HL-60/S4 treated with phorbol 12-myristate 13-acetate at 8.2 ng/mL for 4 days and 3 days (cell line): ENCODE measurements at regions not wholly inside any gene's neighbourhood (a gene's known extent, or its start where the extent isn't known, plus 50 kb on each side); places are given as distances from the start of the nearest gene placed in this dataset.

Source experiments
- in situ Hi-C: fragments of 300-500 bp; cut with MboI; formaldehyde crosslinking; loops from 2 replicates; pipeline ENCODE4 v1.15.0; 2022; ENCODE audit warnings: low sequenced_read_pairs

- in situ Hi-C loops: no loop called here
Measured at GRCh38 chr5:2658881-2659470, 92.5 kb downstream of the IRX2 start.

DNA sequence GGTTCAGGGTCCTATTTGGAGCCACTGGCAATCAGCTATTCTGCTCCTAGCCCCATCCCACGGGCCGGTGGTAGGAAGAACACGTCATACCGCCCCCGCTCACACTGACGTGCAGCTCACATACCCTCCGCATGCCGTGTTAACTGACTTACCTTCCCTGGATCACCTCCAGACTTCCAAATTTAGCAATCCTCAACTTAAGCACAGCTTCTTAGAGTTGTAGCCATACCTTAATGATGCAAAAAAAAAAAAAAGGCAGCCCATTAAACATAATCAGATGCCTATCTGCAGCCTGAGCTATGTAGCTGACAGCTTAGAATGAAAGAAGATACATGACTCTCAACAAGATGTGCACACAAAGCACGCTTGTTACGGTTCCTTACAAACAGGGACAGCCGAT is 93.0 kb downstream of the IRX2 start:
- in situ Hi-C loops: no loop called here

- in situ Hi-C loops: no loop called here
Measured at GRCh38 chr5:2657151-2657550, 94.3 kb downstream of the IRX2 start.

GRCh38 chr5:2656206-2656605 is 95.3 kb downstream of the IRX2 start:
- in situ Hi-C loops: no loop called here

- in situ Hi-C loops: no loop called here
Measured at GRCh38 chr5:2653991-2654390, 97.5 kb downstream of the IRX2 start.

DNA sequence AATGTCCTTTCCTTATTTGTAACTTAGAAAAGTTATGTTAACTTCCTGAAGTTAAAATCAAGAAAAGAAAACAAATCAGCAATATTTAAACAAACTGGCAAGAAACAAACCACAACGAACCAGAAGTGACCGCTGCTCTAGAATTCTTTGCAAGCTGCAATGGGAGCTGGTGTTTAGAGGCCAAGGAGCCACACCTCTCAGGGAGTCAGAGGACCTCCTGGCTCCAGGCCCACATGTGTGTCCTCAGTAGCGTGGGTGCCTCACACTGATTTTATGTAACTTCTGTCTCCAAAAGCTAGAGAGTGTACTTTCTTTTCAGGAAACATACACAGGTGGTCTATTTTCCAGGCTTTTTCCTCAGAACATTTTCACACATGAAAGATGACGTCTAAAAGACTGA is 100.4 kb downstream of the IRX2 start:
- in situ Hi-C loops: no loop called here

DNA sequence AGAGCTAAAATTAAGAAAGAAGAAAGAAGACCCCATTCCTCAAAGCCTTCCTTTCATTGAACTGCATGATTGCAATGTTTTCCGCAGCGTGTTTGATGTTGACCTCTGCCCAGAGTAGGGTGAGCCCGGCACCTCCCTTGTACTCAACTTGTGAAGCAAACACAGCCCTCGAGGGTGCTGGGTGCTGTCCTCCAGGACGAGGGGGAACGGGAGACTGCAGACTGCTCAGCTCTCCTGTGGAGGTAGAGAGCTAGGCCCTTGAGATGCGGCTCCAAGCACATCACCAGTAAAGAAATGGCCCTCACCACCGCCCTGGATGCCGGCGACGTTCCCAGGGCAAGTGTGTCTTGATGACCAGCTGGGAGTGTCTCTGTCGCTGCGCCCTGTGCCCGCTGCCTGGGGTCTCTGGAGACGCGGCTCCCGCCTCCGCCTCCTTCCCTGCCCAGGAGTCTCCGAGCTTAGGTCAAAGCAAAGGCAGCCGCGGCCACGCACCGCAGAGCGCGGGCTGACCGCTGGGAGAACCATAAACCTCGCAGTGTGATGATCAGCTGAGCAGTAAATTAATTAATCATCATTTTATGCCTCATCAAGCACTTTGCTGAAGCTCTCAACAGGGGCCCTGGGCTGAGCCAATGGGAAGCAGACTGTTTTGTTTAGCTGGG is 108.7 kb downstream of the IRX2 start:
- in situ Hi-C loops: no loop called here

DNA sequence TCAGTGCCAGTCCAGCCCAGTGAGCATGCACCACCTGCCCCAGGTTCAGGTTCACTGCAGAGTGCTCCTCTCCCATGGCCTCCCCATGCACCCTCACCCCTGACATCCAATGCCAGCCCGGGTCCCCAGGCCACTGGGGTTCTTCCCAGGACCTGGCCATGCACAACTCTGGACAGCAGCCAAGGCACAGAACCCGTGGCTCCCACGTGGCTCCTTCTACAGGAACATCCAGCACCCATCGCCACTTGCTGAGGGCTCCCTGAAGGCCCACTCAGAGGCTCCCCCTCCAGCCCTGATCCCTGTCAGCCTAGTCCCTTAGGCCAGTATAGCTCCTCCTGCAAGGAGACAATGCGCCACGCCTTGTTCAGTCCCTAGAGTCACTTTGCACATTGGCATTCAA is 110.8 kb downstream of the IRX2 start:
- in situ Hi-C loops: no loop called here

DNA sequence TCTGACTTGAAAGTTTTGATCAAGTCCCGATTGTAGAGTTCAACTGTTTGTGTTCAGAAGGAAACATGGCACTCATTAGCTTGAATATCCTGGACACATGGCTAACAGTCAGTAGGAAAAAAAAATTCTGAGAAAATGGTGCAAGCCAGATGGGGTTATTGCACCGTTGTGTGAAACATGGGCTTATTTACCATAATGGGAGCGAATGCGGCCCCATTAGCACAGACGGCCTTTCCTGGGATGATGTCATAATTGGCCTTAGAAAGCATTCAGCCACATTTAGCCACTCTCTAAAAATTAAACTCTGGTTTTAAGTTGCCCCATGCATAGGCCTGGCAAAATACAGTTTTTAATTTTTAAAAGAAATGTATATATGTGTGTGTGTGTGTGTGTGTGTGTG is 112.1 kb downstream of the IRX2 start:
- in situ Hi-C loops: no loop called here

DNA sequence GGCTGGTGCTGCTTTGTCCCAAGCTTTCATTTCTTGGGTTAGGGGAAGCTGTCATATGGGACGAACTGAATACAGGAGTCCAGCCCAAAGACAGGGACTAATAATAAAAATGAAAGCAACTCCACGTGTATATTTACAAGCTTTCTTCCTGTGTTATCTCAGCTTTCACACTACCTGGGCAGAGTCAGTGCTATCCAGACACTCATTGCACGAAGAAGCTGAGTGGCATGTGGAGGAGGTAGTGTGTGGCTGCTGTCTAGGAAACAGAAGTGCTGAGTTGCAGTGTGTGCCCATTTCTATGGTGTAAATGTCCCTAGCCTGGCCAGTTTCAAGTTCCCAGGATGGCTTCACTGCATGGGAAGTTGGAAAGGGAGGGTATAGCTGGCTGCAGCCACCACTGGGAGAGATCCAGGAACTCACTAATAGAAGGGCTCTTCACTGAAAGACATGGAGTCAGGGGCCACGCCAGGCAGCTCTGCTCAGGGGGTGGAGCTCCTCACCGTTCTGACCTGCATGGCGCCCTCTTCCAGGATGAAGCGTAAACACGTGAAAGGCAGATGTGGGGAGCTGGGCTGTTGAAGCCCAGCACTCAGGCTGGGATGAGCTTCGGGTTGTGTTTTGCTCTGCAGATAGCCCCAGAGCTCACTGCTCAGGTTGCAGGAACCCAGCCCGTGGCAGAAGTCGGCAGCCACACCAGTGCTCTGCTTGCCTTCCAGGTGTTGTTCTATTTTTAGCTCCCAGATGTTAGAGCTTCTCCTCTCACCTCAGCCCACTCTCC is 116.9 kb downstream of the IRX2 start:
- in situ Hi-C loops: no loop called here

GRCh38 chr5:2633992-2634391 is 117.5 kb downstream of the IRX2 start:
- in situ Hi-C loops: no loop called here

DNA sequence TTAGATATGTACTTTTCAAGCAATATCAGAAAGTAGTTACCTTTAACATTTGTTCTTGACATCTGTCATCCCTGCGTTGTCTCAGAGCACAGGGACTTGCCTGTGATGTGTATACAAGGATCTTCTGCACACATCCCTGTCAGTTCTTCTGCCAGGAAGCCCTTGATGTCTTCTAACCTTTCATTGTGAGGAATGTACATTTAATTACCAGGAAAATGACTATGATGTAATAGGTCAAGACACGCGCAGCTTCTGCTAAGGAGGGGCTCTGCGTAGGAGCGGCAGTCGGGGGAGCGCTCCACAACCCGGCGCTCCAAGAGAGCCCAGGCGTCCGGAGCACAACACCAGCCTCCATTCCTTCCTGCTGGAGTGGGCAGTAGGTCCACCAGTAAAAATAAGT is 119.7 kb downstream of the IRX2 start:
- in situ Hi-C loops: no loop called here

- in situ Hi-C loops: no loop called here
Measured at GRCh38 chr5:2629045-2629444, 122.4 kb downstream of the IRX2 start.

- in situ Hi-C loops: no loop called here
Measured at GRCh38 chr5:2627867-2628266, 123.6 kb downstream of the IRX2 start.

DNA sequence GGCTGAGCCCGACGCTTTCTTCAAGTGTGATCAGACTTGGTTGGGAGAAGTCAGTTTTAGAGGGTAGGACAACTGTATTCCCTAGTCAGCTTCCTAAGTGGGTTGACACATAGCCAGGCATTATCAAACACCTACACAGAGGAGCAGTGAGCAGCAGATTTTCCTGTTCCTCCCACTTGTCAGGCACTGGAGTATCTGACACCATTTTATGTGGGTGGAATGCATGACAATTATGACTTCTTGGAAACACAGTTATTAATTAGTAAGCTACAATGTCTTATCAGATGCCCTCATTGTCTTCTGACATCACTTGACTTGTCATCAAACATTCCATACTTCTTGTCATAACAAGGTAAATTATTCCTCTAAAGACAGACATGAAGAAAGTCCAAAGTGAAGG is 124.9 kb downstream of the IRX2 start:
- in situ Hi-C loops: no loop called here

- in situ Hi-C loops: no loop called here
Measured at GRCh38 chr5:2622866-2623265, 128.6 kb downstream of the IRX2 start.

- in situ Hi-C loops: no loop called here
Measured at GRCh38 chr5:2621631-2622030, 129.8 kb downstream of the IRX2 start.

DNA sequence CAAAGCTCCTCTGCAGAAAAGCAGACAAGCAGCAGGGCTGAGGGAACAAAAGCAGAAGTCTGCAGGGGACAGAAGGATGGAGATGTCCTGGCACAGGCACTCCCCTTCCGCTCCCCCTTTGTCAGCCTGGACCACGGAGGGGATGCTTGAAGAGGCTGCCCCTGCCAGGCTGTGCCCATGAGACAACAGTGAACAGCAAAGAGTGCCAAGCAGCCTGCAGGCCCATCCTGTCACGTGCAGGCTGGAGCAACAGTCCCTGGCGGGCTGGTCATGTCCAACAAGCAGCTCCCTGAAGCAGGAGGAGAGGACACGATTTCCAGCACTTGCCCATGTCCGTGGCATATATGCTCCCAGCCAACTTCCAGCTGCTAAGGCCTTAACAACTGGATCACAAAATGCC is 132.3 kb downstream of the IRX2 start:
- in situ Hi-C loops: no loop called here

DNA sequence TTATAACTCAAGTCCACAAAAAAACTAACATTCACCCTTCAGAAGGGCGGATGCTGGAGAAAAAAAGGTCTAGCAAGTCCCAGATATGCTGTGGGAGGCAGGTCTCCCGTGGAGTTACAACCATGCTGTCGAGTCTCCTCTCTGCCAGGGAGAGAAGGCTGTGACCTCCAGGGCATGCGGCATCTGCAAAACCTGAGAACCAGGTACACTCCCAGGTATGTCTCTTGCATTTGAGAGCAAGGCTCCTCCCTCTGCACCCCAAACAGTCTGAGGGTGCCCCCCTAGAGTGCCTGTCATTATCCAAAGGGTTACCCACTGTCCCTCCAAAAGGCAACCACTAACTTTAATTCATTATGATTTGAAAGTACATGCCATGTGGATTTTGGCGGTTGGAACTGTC is 134.0 kb downstream of the IRX2 start:
- in situ Hi-C loops: no loop called here

DNA sequence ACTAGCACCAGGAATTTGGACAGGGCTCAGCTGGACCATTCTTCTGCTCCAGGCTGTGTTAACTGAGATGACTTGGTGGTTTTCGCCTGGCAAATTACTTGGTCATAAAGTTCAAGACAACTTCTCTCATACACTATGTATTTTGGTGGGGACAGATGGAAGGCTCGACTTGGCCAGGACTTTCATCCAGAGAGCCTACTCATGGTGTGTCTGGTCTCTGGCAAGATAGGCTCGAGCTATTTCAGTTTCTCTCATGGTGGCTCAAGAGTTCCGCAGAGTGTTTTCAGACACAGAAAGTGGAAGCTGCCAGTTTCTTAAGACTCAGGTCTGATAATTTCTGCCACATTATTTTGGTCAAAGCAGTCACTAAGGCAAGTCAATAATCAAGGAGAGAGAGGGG is 135.6 kb downstream of the IRX2 start:
- in situ Hi-C loops: no loop called here

DNA sequence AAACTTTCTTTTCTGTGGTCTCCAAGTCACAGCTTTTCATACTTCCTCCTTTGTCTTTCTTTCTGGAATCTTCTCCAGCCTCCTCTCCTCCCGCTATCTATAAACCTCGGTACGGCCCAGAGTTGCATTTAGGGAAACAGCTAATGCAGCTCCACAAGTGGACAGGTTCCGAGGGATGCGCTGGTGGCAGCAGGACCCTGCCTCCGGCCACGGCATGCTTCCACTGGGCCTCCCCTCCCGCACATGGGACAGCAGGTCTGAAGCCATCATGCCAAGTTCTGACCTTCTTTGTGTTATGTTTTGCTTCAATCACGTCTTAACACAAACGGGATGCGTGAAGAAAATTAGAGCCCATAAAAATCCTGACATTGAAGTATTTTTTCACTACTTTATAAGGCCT is 136.9 kb downstream of the IRX2 start:
- in situ Hi-C loops: no loop called here

DNA sequence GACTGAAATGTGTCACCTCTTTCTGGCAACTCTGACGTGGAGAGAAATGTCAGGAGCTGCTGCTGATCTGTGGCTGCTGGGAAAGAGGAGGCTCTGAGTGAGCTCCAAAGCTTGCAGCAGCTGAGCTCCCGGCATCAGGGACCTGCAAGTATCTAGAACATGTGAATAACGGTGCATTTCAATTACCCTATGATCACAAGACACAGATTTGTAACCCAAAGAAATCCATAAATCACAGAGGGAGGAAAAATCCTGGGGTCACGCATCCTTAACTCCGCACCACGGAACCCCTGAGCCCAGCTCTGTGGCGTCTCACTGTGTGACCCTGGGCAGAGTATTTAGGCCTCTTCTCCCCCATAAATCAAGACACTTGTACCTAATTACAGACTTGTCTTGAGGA is 139.8 kb downstream of the IRX2 start:
- in situ Hi-C loops: no loop called here
